ENCODE measurements at regions not wholly inside any gene's neighbourhood (a gene's known extent, or its start where the extent isn't known, plus 50 kb on each side); places are given as distances from the start of the nearest gene placed in this dataset.

- TF ChIP-seq CTCF (IDR thresholded peaks at IDR 0.05) = no peak
- intact Hi-C loops (cut with DNase I) = no loop called here
- Histone ChIP-seq H3K4me3 (no peak overlapping the region), H3K9me3 (peaks cover 0 to 13% of the 10 kb centered on the region in 2 donors), H3K36me3 (no peaks in the 10 kb centered on the region), H3K27ac (no peak overlapping the region), H3K27me3 (no peaks in the 10 kb centered on the region), H3K4me1 (no peaks in the 10 kb centered on the region)
- DNase-seq = no peak
- no peak for ATAC-seq
Measured at GRCh38 chr1:13943055-13943454, 243.1 kb downstream of the PRDM2 start.

GRCh38 chr1:13945856-13946255, 245.9 kb downstream of the PRDM2 start:
- Histone ChIP-seq H3K27ac (no peak overlapping the region), H3K27me3 (no peaks in the 10 kb centered on the region), H3K4me3 (no peak overlapping the region), H3K4me1 (no peaks in the 10 kb centered on the region), H3K36me3 (no peaks in the 10 kb centered on the region), H3K9me3 (peaks cover 0 to 13% of the 10 kb centered on the region in 2 donors)
- ATAC-seq = no peak
- intact Hi-C loops (cut with DNase I) = no loop called here
- DNase-seq = no peak
- TF ChIP-seq CTCF (IDR thresholded peaks at IDR 0.05) = no peak

GRCh38 chr1:13947658-13948057, 247.7 kb downstream of the PRDM2 start:
- H3K27ac ChIP-seq = no peak overlapping the region
- intact Hi-C loops (cut with DNase I) = no loop called here
- no peak for TF ChIP-seq CTCF (IDR thresholded peaks at IDR 0.05)
- no peaks in the 10 kb centered on the region for H3K27me3 ChIP-seq
- ATAC-seq = no peak
- H3K36me3 ChIP-seq = no peaks in the 10 kb centered on the region
- H3K4me1 ChIP-seq = no peaks in the 10 kb centered on the region
- DNase-seq = no peak
- H3K4me3 ChIP-seq = no peak overlapping the region
- peaks cover 0 to 8% of the 10 kb centered on the region in 2 donors for H3K9me3 ChIP-seq

- no peak for DNase-seq
- Histone ChIP-seq H3K4me1 (no peaks in the 10 kb centered on the region), H3K27ac (peak overlapping the region in 1 of 2 donors; percentile 34), H3K4me3 (no peak overlapping the region), H3K36me3 (no peaks in the 10 kb centered on the region), H3K9me3 (peaks cover 0 to under 1% of the 10 kb centered on the region in 2 donors), H3K27me3 (no peaks in the 10 kb centered on the region)
- no peak for ATAC-seq
- intact Hi-C loops (cut with DNase I) = no loop called here
- TF ChIP-seq CTCF (IDR thresholded peaks at IDR 0.05) = no peak
Measured at GRCh38 chr1:13948396-13948795, 248.4 kb downstream of the PRDM2 start.

GRCh38 chr1:13948888-13949391, 249.0 kb downstream of the PRDM2 start:
- intact Hi-C loops (cut with DNase I) = no loop called here
- TF ChIP-seq CTCF (IDR thresholded peaks at IDR 0.05) = no peak
- Histone ChIP-seq H3K4me1 (no peaks in the 10 kb centered on the region), H3K36me3 (no peaks in the 10 kb centered on the region), H3K9me3 (no peaks in the 10 kb centered on the region), H3K4me3 (no peak overlapping the region), H3K27ac (peak overlapping the region in 1 of 2 donors; percentile 34), H3K27me3 (no peaks in the 10 kb centered on the region)
- ATAC-seq = peak; percentile 60
- DNase-seq = peak in 2 of 4 donors; percentile 58 to 82
